Keratinocyte (primary cell): ENCODE measurements at regions not wholly inside any gene's neighbourhood (a gene's known extent, or its start where the extent isn't known, plus 50 kb on each side); places are given as distances from the start of the nearest gene placed in this dataset.

ENCODE experiments used
- DNase-seq: peaks from one replicate; pipeline ENCODE4 v3.0.0-alpha.2; 2011; ENCODE audit warnings: low read depth, missing footprints, low spot score
- FAIRE-seq: peaks from 2 replicates; lab custom pipeline; 2011; peaks lifted over from hg19 to GRCh38; lab: Jason Lieb, UNC
- H2AFZ ChIP-seq: 2 replicates; pipeline ENCODE4 v1.6.0; 2012; ENCODE audit warnings: low read length, control low read depth, inconsistent platforms; ENCODE audit not compliant: control insufficient read depth
- H3K27ac ChIP-seq: 2 replicates; pipeline ENCODE4 v1.5.1; 2011; ENCODE audit warnings: low read length; ENCODE audit not compliant: control insufficient read depth, insufficient read depth
- H3K27me3 ChIP-seq: 3 replicates; pipeline ENCODE4 v1.6.0; 2011; ENCODE audit warnings: low read length; ENCODE audit not compliant: control insufficient read depth, insufficient read depth; ENCODE audit errors: extremely low read depth
- H3K36me3 ChIP-seq, 2 experiments: 2 replicates in 1 of 2; 3 replicates in 1 of 2; pipeline ENCODE4 v1.5.1; 2011; ENCODE audit warnings: low read length in 2 of 2, mild to moderate bottlenecking in 1 of 2; ENCODE audit not compliant: control insufficient read depth in 2 of 2, insufficient read depth in 2 of 2; ENCODE audit errors: extremely low read depth in 1 of 2
- H3K4me1 ChIP-seq: 3 replicates; pipeline ENCODE4 v1.5.1; 2011; ENCODE audit warnings: low read length; ENCODE audit not compliant: control insufficient read depth, insufficient read depth; ENCODE audit errors: extremely low read depth
- H3K4me2 ChIP-seq: 3 replicates; pipeline ENCODE4 v1.6.0; 2011; ENCODE audit warnings: low read depth, low read length; ENCODE audit not compliant: control insufficient read depth, insufficient read depth; ENCODE audit errors: extremely low read depth
- H3K4me3 ChIP-seq, 3 experiments: fragments of 200-600 bp in 1 of 3; sonication (generic) in 1 of 3; 2 replicates in 2 of 3; 3 replicates in 1 of 3; pipeline ENCODE4 v1.5.1; 2011 to 2016; ENCODE audit warnings: low read length in 3 of 3, mild to moderate bottlenecking in 3 of 3, control low read depth in 2 of 3, inconsistent platforms in 1 of 3, low read depth in 1 of 3, mixed read lengths in 1 of 3, mixed run types in 1 of 3, moderate library complexity in 1 of 3; ENCODE audit not compliant: control insufficient read depth in 2 of 3, insufficient read depth in 2 of 3; ENCODE audit errors: extremely low read depth in 1 of 3
- H3K79me2 ChIP-seq: 2 replicates; pipeline ENCODE4 v1.6.0; 2012; ENCODE audit warnings: low read length; ENCODE audit not compliant: control insufficient read depth, insufficient read depth
- H3K9ac ChIP-seq: 3 replicates; pipeline ENCODE4 v1.6.0; 2011; ENCODE audit warnings: low read length; ENCODE audit not compliant: control insufficient read depth, insufficient read depth; ENCODE audit errors: extremely low read depth
- H3K9me1 ChIP-seq: 3 replicates; pipeline ENCODE4 v1.6.0; 2011; ENCODE audit warnings: low read length; ENCODE audit not compliant: control insufficient read depth, insufficient read depth; ENCODE audit errors: extremely low read depth
- H3K9me3 ChIP-seq: 2 replicates; pipeline ENCODE4 v1.5.1; 2012; ENCODE audit warnings: low read depth, low read length; ENCODE audit not compliant: control insufficient read depth
- H4K20me1 ChIP-seq: 3 replicates; pipeline ENCODE4 v1.6.0; 2011; ENCODE audit warnings: low read length; ENCODE audit not compliant: control insufficient read depth, insufficient read depth; ENCODE audit errors: extremely low read depth
- CTCF ChIP-seq, 3 experiments: IDR thresholded peaks in 1 of 3; conservative IDR thresholded peaks in 1 of 3; optimal IDR thresholded peaks in 1 of 3; 2 replicates in 2 of 3; 3 replicates in 1 of 3; pipeline versions ENCODE3 to v1.5.1; 2011; ENCODE audit warnings: low read length in 3 of 3, mild to moderate bottlenecking in 3 of 3, moderate library complexity in 2 of 3, control low read depth in 1 of 3, inconsistent platforms in 1 of 3; ENCODE audit not compliant: insufficient read depth in 2 of 3; ENCODE audit errors: extremely low read depth in 1 of 3
- EZH2 ChIP-seq: IDR thresholded peaks from one replicate; pipeline ENCODE4 v1.6.1; 2012; ENCODE audit warnings: inconsistent platforms, mild to moderate bottlenecking, low read length, moderate library complexity
- dilution Hi-C: fragments of 300-500 bp; cut with MboI; formaldehyde crosslinking; loops from one replicate; pipeline ENCODE4 v1.7.0; 2020; ENCODE audit warnings: low sequenced_read_pairs; ENCODE audit not compliant: extremely low pct_ligation_motif_present

- TF ChIP-seq CTCF (optimal IDR thresholded peaks at IDR 0.05 in 1 of 3, IDR thresholded peaks at IDR 0.05 in 1 of 3, conservative IDR thresholded peaks at IDR 0.05 in 1 of 3; ENCODE audit: extremely low read depth in 1 of 3, insufficient read depth in 2 of 3, low read length in 3 of 3) (no peak), EZH2 (no peak)
- dilution Hi-C loops: no loop called here
Measured at GRCh38 chr11:19407677-19408270, 167.0 kb upstream of the E2F8 start.

GRCh38 chr11:19405966-19406365, 165.2 kb upstream of the E2F8 start:
- Histone ChIP-seq H3K4me3 (no peak overlapping the region), H3K36me3 (no peaks in the 10 kb centered on the region), H3K9me1 (no peaks in the 10 kb centered on the region), H4K20me1 (no peaks in the 10 kb centered on the region), H3K27ac (no peak overlapping the region), H2AFZ (no peak overlapping the region), H3K9ac (no peak overlapping the region), H3K4me2 (no peak overlapping the region), H3K9me3 (no peaks in the 10 kb centered on the region), H3K4me1 (no peaks in the 10 kb centered on the region), H3K27me3 (peaks cover 12% of the 10 kb centered on the region), H3K79me2 (no peaks in the 10 kb centered on the region)
- TF ChIP-seq EZH2: no peak
- no peak for TF ChIP-seq CTCF (optimal IDR thresholded peaks at IDR 0.05 in 1 of 3, IDR thresholded peaks at IDR 0.05 in 1 of 3, conservative IDR thresholded peaks at IDR 0.05 in 1 of 3; ENCODE audit: extremely low read depth in 1 of 3, insufficient read depth in 2 of 3, low read length in 3 of 3)
- DNase-seq (no peak), FAIRE-seq (no peak)
- dilution Hi-C loops: no loop called here

More at GRCh38 chr11:19407677-19408270, 167.0 kb upstream of the E2F8 start:
- Histone ChIP-seq H3K9me1 (no peaks in the 10 kb centered on the region), H4K20me1 (no peaks in the 10 kb centered on the region), H3K79me2 (no peaks in the 10 kb centered on the region), H3K9me3 (no peaks in the 10 kb centered on the region), H3K4me1 (no peaks in the 10 kb centered on the region), H3K27ac (no peak overlapping the region), H2AFZ (no peak overlapping the region), H3K27me3 (peaks cover 20% of the 10 kb centered on the region), H3K36me3 (no peaks in the 10 kb centered on the region), H3K4me2 (no peak overlapping the region), H3K4me3 (no peak overlapping the region), H3K9ac (no peak overlapping the region)
- no peak for FAIRE-seq
- no peak for DNase-seq
